GM19328 (cell line): ENCODE measurements at regions not wholly inside any gene's neighbourhood (a gene's known extent, or its start where the extent isn't known, plus 50 kb on each side); places are given as distances from the start of the nearest gene placed in this dataset.
"Not testable (repeated sequence)": the region's sequence is repeated elsewhere in the genome, so short reads cannot be mapped to it uniquely, and the experiment has no call there.

Experiments
- ATAC-seq: cut with Tn5 transposase; IDR thresholded peaks from one replicate; pipeline ENCODE4 v1.9.1; 2021; ENCODE audit warnings: mild to moderate bottlenecking, moderate library complexity; ENCODE audit not compliant: unreplicated experiment

DNA sequence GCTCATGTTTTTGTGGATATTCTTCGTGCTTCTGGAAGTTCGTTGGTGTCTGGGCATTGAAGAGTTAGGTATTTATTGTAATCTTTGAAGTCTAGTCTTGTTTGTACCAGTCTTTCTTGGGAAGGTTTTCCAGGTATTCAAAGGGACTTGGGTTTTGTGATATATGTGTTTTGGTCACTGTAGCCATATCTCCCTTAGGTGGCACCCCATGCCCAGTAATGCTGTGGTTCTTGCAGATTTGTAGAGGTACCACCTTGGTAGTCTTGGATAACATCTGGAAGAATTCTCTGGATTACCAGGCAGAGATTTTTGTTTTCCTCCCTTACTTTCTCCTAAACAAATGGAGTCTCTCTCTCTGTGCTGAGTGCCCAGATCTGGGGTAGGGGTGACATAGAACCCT, 184.1 kb downstream of the TEX13C start:
- no peak for ATAC-seq

DNA sequence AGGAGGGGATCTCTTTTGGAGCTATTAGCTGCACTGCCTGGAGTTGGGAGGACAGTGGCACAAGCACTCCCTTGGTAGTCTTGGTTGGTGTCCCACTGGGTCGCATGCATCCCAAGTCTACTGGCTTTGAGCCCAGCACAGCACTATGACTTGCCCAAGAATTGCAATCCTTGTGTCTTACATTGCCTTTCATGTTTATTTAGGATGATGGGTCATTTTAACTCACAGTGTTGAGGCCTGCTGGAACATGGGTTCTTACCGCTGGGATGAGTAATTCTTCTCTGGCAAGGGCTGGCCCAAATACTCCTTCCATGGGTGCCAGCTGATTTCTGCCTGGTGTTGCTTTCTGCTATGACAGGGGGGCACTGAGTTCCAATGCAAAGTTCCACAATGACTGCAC, 185.5 kb downstream of the TEX13C start:
- ATAC-seq: no peak

DNA sequence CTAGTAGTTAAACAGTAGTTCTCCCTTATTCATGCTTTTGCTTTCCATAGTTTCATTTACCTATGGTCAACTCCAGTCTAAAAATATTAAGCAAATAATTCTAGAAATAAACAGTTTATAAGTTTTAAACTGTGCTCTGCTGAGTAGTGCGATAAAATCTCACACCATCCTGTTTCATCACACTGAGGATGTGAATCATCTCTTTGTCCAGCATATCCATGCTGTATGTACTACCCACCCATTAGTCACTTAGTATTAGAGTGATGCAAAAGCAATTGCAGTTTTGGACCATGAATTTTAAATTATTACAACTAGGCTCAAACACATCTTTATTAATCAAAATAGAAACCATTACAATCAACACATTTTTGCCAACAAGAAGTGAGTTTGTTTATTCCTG, 187.4 kb downstream of the TEX13C start:
- ATAC-seq: no peak

DNA sequence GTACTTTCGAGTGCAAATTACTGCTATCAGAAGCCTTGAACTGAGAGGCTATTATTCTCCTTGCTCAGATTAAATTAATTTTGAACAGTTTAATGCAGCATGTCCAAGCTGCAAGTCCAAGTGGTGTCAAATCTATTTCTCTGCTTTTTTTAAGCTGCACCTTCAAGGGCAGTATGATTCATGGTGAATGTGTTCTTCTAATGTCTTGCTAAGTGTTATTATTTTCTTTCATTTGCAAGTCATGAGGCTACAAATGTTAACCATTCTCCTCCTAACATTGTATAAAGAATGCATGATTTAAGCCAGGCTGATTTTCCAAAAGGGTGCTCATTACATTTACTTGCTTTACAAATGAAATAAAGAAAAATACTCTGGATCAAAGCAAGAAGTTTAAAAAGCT, 200.4 kb downstream of the TEX13C start:
- ATAC-seq: no peak

DNA sequence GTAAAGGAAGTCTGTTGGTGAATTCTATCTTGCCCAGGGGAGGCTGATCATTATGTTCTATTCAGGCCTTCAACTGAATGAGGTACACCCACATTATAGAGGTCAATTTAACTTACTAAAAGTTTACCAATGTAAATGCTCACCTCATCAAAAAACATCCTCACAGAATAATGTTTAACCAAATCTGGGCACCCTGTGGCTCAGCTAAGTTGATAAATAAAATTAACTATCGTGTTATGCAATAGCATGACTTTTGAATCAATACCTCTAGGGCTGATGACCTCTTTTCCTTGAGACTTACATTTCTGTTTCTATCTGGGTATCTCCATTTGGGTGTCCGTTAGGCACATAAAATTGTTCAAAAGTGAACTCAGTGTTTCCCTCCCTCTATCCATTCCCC, 203.1 kb downstream of the TEX13C start:
- ATAC-seq: no peak

DNA sequence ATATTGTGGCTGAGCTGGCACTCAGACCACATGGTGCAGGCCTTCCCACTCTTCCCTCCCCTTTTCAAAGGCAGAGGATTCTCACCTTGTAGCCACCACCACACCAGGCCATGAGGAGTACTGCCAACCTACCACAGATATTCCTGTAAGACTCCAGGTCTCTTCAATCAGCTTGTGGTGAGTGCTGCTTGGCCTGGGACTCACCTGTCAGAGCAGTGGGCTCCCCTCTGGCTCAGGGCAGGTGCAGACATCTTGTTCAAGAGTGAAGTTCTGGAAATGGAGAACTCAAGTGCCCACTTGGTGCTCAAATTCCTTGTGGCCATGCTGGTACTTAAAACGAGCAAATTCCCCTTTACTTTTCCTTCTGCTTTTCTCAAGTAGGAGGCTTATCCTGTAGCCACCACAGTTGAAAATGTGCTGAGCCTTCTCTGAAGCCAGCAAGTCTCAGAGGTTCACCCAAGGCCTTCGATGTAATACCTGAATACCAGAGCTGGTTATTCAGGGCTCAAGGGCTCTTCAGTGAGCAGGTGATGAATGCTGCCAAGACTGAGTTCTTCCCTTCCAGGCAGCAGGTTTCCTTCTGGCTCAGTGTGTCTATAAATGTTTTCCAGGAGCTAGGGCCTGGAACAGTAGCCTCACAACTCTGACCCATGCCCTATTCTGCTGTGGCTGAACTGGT, 212.9 kb downstream of the TEX13C start:
- no peak for ATAC-seq

DNA sequence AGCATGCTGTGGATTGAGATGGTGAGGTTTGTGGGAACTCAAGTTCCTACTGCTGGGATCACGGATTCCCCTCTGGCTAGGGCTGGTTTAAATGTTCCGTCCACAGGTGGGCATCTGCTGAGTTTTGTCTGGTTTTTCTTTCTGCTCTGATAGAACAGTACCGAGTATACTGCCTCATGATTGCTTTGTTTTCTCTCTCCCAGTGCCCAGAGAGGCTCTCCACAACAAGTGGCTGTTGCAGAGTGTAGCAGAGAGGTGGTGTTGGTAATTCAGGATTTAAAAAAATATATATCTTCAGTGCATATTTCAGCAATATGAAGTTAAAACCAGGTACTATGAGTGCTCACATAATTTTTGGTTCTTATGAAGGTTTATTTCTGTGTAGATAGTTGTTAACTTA, 213.7 kb downstream of the TEX13C start:
- no peak for ATAC-seq

DNA sequence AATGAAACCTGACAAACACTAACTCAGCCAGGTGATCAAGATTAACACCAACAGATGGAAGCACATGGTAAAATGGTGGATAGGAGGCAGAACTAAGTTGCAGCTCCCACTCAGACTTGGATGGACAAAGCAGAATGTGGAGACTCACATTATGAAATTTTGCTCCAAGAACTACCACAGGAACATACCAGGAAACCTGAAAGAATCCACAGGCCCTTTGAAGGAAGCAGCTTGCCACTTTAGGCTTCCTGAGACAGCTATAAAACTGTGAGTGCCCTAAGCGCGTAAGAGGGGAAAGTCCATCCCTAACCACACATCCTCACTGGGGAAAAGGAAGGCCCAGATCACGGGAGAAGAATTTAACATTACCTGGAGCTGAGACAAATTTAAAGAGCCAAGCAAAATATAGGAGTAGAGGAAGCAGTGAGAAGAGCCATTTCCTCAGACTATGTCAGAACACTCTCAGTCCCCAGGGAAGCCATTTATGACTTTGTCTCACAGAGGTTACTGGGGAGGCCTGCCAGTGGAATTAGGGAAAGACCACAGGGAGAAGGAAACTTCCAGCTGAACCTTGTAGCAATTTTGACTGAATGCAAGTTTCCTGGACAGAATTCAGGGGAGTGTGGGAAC, 224.5 kb downstream of the TEX13C start:
- no peak for ATAC-seq

DNA sequence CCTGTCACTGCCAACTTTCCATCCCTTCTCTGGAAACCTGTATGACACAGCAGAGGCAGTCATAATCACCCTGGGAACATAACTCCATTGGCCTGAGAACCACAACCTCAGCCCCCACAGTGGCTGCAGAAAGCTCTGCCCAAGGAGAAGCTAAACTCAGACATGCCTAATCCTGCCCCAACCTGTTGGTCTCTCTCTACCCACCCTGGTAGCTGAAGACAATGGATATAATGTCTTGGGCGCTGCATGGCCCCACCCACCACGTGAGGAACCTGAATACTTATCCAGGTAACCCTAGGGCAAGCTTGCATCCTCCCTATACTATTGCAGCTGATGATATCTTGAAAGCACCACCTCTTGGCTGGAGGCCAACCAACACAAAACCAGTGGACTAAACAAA, 225.2 kb downstream of the TEX13C start:
- no peak for ATAC-seq

DNA sequence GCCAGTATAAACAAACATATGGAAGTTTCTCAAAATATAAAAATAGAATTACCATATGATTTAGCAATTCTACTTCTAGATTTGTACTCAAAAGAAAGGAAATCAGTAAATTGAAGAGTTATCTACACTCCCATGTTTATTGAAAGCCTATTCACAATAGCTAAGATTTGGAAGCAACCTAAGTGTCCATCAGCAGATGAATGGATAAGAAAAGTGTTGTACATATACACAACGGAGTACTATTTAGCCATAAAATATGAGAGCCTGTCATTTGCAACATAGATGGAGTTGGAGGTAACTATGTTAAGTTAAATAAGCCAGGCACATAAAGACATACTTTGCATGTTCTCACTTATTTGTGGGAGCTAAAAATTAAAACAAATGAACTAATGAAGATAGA, 257.8 kb downstream of the TEX13C start:
- no peak for ATAC-seq

DNA sequence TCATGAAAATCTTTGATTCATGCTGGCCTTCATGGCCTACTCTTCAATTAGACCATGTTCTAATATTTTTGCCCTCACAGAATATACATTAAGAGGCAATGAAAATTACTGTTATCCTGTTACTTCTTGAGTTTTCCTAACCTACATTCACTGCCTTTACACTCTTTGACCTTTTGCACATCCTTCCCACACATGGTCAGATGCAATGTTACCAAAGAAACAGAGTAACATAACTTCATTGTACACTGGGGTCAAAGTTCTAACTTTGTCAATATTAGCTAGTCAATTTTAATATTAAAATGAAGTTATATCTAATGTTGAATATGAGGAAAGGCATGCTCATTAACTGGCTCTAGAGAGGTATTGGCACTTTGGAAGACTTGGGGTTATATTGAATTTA, 284.8 kb downstream of the TEX13C start:
- no peak for ATAC-seq

DNA sequence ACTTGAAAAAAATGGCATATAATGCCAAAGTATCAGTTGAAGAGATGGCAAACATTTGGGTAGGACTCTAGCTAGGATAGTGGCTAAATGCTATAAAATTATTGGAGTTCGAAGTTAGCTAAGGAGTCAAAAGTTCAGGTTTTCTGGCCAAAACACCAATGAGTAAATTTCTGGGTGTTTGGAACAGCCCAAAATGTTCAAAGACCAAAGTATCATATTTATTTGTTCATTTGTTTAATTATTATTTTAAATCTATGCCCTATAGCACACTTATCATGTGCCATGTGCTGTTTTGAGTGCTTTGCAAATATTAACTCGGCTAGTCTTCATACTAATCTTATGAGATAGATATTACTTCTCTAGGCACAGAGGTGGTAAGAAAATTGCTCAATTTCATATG, 285.5 kb downstream of the TEX13C start:
- ATAC-seq: no peak

DNA sequence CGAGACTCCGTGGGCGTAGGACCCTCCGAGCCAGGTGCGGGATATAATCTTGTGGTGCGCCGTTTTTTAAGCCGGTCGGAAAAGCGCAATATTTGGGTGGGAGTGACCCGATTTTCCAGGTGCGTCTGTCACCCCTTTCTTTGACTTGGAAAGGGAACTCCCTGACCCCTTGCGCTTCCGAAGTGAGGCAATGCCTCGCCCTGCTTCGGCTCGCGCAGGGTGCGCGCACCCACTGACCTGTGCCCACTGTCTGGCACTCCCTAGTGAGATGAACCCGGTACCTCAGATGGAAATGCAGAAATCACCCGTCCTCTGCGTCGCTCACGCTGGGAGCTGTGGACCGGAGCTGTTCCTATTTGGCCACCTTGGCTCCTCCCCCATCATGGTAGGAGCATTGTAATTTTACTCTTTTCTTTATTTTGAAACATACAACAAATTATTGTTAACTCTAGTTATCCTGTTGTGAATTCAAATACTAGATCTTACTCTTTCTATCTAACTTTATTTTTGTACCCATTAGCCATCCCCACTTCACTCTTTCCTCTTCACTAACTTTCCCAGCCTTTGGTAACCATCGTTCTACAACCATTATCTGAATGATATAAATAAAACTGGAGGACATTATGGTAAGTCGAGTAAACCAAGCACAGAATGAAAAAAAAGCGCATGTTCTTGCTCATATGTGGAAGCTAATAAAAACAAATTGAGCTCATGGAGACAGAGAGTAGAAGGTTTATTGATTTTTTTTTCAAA, 295.1 kb downstream of the TEX13C start:
- not testable (repeated sequence) for ATAC-seq

DNA sequence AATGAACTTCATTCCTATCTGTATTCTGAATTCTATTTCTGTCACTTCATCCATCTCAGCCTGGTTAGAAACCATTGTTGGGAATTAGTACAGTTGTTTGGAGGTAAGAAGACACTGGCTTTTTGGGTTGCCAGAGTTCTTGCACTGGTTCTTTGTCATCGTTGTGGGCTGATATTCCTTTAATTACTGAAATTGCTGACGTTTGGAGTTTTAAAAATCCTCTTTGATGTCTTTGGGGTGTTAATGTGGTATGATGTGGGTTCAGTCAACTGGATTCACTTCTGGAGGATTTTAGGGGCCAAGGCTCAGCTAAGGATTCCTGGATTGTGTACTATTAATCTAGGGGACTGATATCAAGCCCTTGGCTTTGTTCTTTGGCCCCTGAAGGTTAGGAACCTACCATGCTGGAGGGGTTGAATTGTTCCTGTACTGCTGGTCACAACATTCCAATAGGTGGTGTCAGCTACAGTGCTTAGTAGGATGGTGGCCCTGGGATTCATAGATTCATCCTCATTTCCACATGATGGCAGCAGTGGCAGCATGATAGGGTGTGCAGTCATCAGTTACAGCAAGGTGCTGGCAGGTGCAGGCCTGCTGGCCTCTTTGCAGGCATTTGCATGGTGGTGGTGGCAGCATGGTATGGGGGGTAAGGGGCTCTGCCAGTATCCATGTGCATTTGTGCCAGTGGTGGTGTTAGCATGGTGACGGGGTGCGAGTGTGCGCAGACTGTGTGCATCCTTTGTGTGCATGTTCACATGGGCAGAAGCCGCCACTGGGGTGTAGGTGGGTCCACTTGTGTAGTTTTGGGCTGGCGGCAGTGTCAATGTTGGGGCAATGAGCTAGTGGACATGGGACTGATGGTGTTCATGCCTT, 301.3 kb downstream of the TEX13C start:
- ATAC-seq: no peak

DNA sequence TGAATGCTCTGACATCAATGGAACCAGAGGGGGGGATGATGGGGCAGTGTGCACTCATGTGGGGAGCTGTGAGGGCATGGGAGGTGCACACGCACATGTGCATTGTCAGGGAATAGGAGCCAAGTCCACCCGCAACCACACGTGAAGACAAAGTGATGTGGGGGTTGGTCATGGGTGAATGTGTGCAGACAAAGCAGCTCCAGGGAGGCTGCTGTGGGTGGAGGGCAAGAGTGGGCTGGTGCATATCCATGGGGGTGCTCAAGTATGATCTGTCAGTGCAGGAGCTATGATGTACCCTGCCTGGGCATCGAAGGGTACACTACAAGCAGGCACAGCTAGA, 301.9 kb downstream of the TEX13C start:
- ATAC-seq: no peak

DNA sequence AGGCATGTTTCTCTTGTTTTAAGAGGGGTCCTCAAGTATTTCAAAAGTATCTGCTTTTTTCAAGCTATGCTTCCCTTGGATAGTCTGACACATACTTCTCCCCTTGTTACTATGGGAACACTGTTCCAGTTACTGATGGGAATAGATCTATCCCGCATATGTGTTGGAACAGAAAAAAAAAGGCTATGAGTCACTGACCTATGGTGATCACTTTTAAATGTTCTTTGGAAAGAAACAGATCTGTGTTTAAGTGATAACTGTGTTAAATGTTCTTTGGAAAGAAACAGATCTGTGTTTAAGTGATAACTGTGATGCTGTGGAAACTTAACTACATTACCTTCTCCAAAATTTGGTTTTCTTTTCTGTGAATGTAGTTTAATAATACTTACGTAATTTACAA, 303.2 kb downstream of the TEX13C start:
- no peak for ATAC-seq

DNA sequence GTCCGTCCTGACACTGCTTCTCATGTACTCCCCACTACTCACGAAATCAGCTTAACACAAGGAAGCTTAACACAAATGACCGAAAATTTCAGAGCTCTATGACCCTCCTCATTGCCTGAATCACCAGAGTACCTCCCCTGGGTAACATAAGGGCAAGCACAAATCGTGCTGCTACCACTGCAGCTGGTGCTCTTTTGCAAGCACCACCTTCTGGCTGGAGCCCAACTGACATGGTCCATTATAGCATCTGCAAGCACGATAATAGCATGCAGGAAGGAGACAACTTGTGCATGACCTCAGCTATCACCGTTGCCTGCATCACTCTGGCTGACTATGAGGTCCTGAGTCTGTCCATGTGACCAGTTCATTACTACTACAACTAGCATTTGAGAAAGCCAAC, 308.0 kb downstream of the TEX13C start:
- no peak for ATAC-seq

DNA sequence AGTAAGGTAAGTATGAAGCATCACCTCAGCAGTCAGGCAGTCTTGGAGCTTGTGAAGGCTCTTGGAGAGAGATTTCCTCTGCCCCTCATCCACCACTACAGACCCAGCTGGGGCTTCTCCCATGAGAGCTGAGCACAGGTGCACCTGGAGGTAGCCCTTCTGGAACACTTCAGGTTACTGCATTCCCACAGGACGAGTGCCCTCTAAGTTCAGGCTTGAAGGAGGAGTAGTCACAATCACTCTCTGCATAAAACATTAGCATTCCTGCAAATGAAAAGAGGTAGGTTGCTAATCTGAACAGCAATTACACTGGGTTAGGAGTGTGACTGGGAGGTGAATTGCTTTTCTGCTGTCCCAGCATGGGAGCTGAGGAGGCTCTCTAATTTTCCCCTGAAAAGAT, 308.8 kb downstream of the TEX13C start:
- ATAC-seq: no peak

DNA sequence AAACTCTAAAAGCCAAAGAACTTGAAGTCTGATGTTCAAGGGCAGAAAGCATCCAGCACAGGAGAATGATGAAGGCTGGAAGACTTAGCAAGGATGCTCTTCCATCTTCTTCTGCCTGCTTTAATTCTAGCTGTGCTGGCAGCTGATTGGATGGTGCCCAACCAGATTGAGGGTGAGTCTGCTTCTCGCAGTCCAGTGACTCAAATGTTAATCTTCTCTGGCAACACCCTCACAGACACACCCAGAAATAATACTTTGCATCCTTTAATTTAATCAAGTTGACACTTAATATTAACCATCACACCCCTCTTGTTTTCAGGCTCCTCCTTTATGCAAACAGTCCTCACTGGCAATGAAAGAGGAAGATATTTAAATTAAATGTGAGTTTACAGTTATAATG, 321.7 kb downstream of the TEX13C start:
- ATAC-seq: no peak

DNA sequence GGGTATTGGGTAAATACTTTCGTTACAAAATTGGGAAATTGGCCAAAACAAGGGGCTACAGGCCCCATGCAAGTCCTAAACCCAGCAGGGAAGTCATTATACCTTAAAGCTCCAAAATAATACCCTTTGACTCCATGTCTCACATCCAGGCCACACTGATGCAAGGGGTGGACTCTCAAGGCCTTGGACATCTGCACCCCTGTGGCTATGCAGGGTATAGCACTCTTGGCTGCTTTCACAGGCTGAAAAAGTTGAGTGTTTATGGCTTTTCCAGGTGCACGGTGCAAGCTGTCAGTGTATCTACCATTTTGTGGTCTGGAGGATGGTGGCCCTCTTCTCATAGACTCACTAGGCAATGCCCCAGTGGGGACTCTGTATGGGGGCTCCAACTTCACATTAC, 326.5 kb downstream of the TEX13C start:
- no peak for ATAC-seq

DNA sequence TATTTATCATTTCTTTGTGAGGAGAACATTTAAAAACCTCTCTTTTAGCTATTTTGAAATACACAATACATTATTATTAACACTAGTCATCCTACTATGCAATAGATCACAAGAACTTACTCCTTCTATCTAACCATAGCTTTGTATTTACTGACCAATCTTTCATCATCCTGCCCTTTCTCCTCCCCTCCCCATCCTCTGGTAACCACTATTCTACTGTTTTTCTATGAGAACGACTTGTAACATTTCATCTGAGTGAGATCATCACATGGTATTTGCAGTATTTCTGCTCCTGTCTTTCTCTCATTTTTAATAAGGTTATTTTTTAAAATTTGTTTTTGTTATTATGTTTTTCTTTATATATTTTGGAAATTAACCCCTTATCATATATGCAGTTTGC, 331.8 kb downstream of the TEX13C start:
- no peak for ATAC-seq

DNA sequence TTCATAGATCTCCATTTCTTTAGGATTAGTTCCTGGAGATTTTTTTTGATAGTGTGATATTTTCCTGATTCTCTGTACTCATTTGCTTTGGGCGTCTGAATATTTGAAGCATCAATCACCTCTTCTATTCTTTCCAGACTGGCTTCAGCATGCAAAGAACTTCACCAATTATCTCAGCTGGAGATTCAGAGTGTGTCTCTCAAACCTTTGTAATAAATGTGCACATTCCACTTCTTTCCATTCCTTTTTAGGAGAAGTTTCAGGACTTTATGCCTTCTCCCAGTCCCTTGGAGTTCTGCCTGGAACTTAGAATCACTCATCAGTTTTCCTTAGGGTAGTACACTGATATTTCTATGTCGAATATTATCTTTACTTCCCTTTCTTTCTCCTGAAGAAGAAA, 334.8 kb downstream of the TEX13C start:
- no peak for ATAC-seq
